ENCODE measurements at regions not wholly inside any gene's neighbourhood (a gene's known extent, or its start where the extent isn't known, plus 50 kb on each side); places are given as distances from the start of the nearest gene placed in this dataset.

DNA sequence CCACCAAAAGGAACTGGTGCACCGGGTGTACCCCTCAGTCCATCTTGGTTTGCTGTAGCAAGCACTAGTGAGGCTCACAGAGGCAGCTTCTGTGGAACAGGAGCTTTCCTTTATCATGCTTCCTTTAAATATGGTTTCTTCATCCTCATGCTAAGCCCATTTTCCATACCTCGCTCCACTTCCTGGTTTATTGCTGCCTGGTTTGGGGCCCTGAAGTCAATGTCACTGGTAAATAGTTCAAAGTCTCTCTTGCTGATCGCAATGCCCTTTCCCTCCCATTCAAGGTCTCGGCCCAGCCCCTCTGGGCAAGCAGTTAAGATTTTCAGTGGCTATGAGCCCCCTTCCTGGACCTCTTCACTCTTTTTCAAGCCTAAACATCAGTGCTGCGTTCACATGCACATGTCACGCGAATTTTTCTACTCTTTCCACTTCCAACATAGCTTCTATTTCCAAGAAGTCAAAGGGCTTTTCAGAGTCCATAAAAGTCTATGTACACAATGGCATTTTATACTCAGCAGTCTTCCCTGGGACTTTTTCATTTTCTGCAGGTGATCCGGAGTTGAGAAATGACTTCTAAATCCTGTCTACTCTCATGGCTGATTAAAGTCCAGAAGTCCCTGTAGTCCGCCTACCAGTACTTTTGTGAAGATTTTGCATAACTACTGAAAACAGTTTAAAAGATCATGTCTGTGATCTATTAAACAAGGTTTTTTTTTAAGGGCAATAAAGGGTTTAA lies 323.8 kb upstream of the ZFHX3 start:
- no peaks in the 10 kb centered on the region for H3K4me1 ChIP-seq (ENCODE audit: control insufficient read depth, extremely low read depth, insufficient read depth, low read length)
- H4K20me1 ChIP-seq (ENCODE audit: control insufficient read depth, extremely low read depth, insufficient read depth, low read length), result no peaks in the 10 kb centered on the region
- no peak overlapping the region for H3K27ac ChIP-seq (ENCODE audit: control insufficient read depth, insufficient read depth, low read length)
- H3K4me2 ChIP-seq (ENCODE audit: control insufficient read depth, extremely low read depth, insufficient read depth, low read depth, low read length), result no peak overlapping the region
- H3K9ac ChIP-seq (ENCODE audit: control insufficient read depth, extremely low read depth, insufficient read depth, low read length), result no peak overlapping the region
- dilution Hi-C loops (cut with MboI; ENCODE audit: extremely low pct_ligation_motif_present, low sequenced_read_pairs), result no loop called here
- H3K79me2 ChIP-seq (ENCODE audit: control insufficient read depth, insufficient read depth, low read length), result no peaks in the 10 kb centered on the region
- H3K9me3 ChIP-seq (ENCODE audit: control insufficient read depth, low read depth, low read length), result no peaks in the 10 kb centered on the region
- no peak overlapping the region for H2AFZ ChIP-seq (ENCODE audit: control insufficient read depth, low read length)
- DNase-seq (ENCODE audit: low read depth, low spot score) (no peak), FAIRE-seq (no peak)
- no peaks in the 10 kb centered on the region for H3K9me1 ChIP-seq (ENCODE audit: control insufficient read depth, extremely low read depth, insufficient read depth, low read length)
- H3K27me3 ChIP-seq (ENCODE audit: control insufficient read depth, extremely low read depth, insufficient read depth, low read length), result no peaks in the 10 kb centered on the region
- H3K36me3 ChIP-seq (ENCODE audit: control insufficient read depth in 2 of 2, extremely low read depth in 1 of 2, insufficient read depth in 2 of 2, low read length in 2 of 2), result no peaks in the 10 kb centered on the region
- TF ChIP-seq EZH2 (IDR thresholded peaks at IDR 0.05; ENCODE audit: low read length), result no peak
- no peak for TF ChIP-seq CTCF (optimal IDR thresholded peaks at IDR 0.05 in 1 of 3, IDR thresholded peaks at IDR 0.05 in 1 of 3, conservative IDR thresholded peaks at IDR 0.05 in 1 of 3; ENCODE audit: extremely low read depth in 1 of 3, insufficient read depth in 2 of 3, low read length in 3 of 3)
- no peak overlapping the region for H3K4me3 ChIP-seq (ENCODE audit: control insufficient read depth in 2 of 3, extremely low read depth in 1 of 3, insufficient read depth in 2 of 3, low read depth in 1 of 3, low read length in 3 of 3)

GRCh38 chr16:73369851-73370250 lies 321.9 kb upstream of the ZFHX3 start:
- no peak for FAIRE-seq

More at GRCh38 chr16:73369851-73370250, 321.9 kb upstream of the ZFHX3 start:
- H3K4me1 ChIP-seq (ENCODE audit: control insufficient read depth, extremely low read depth, insufficient read depth, low read length), result no peaks in the 10 kb centered on the region
- dilution Hi-C loops (cut with MboI; ENCODE audit: extremely low pct_ligation_motif_present, low sequenced_read_pairs), result no loop called here
- no peaks in the 10 kb centered on the region for H3K9me3 ChIP-seq (ENCODE audit: control insufficient read depth, low read depth, low read length)
- no peak overlapping the region for H3K4me2 ChIP-seq (ENCODE audit: control insufficient read depth, extremely low read depth, insufficient read depth, low read depth, low read length)
- no peaks in the 10 kb centered on the region for H3K79me2 ChIP-seq (ENCODE audit: control insufficient read depth, insufficient read depth, low read length)
- no peaks in the 10 kb centered on the region for H3K36me3 ChIP-seq (ENCODE audit: control insufficient read depth in 2 of 2, extremely low read depth in 1 of 2, insufficient read depth in 2 of 2, low read length in 2 of 2)
- H3K9ac ChIP-seq (ENCODE audit: control insufficient read depth, extremely low read depth, insufficient read depth, low read length), result no peak overlapping the region
- no peaks in the 10 kb centered on the region for H3K9me1 ChIP-seq (ENCODE audit: control insufficient read depth, extremely low read depth, insufficient read depth, low read length)
- H3K4me3 ChIP-seq (ENCODE audit: control insufficient read depth in 2 of 3, extremely low read depth in 1 of 3, insufficient read depth in 2 of 3, low read depth in 1 of 3, low read length in 3 of 3), result no peak overlapping the region
- no peak overlapping the region for H2AFZ ChIP-seq (ENCODE audit: control insufficient read depth, low read length)
- DNase-seq (ENCODE audit: low read depth, low spot score), result no peak
- H3K27ac ChIP-seq (ENCODE audit: control insufficient read depth, insufficient read depth, low read length), result no peak overlapping the region
- no peaks in the 10 kb centered on the region for H3K27me3 ChIP-seq (ENCODE audit: control insufficient read depth, extremely low read depth, insufficient read depth, low read length)
- no peaks in the 10 kb centered on the region for H4K20me1 ChIP-seq (ENCODE audit: control insufficient read depth, extremely low read depth, insufficient read depth, low read length)
- TF ChIP-seq CTCF (optimal IDR thresholded peaks at IDR 0.05 in 1 of 3, IDR thresholded peaks at IDR 0.05 in 1 of 3, conservative IDR thresholded peaks at IDR 0.05 in 1 of 3; ENCODE audit: extremely low read depth in 1 of 3, insufficient read depth in 2 of 3, low read length in 3 of 3) (no peak), EZH2 (IDR thresholded peaks at IDR 0.05; ENCODE audit: low read length) (no peak)

All from keratinocyte (primary cell).